Hepatocyte (in vitro differentiated cells): ENCODE measurements at regions not wholly inside any gene's neighbourhood (a gene's known extent, or its start where the extent isn't known, plus 50 kb on each side); places are given as distances from the start of the nearest gene placed in this dataset.

Source experiments
- DNase-seq: peaks from one replicate; pipeline ENCODE4 v3.0.0-alpha.2; 2016; ENCODE audit warnings: low spot score
- H2AFZ ChIP-seq: fragments of 200-600 bp; sonication (generic); 2 replicates; pipeline ENCODE4 v1.6.0; 2016; ENCODE audit warnings: antibody characterized with exemption, mild to moderate bottlenecking
- H3K27ac ChIP-seq: fragments of 200-600 bp; sonication (generic); 2 replicates; pipeline ENCODE4 v1.5.1; 2016; ENCODE audit warnings: mild to moderate bottlenecking
- H3K27me3 ChIP-seq: fragments of 200-600 bp; sonication (generic); 2 replicates; pipeline ENCODE4 v1.6.1; 2016
- H3K36me3 ChIP-seq: fragments of 200-600 bp; sonication (generic); replicated peaks from 2 replicates; pipeline ENCODE4 v1.5.1; 2016; ENCODE audit warnings: low read depth; ENCODE audit not compliant: insufficient read depth
- H3K4me1 ChIP-seq: fragments of 200-600 bp; sonication (generic); 2 replicates; pipeline ENCODE4 v1.5.1; 2016; ENCODE audit warnings: mild to moderate bottlenecking, moderate library complexity; ENCODE audit not compliant: insufficient read depth
- H3K4me2 ChIP-seq: fragments of 200-600 bp; sonication (generic); 2 replicates; pipeline ENCODE4 v1.6.0; 2016
- H3K4me3 ChIP-seq: fragments of 200-600 bp; sonication (generic); 2 replicates; pipeline ENCODE4 v1.5.1; 2016; ENCODE audit warnings: mild to moderate bottlenecking
- H3K79me2 ChIP-seq: fragments of 200-600 bp; sonication (generic); 2 replicates; pipeline ENCODE4 v1.6.0; 2017; ENCODE audit warnings: mild to moderate bottlenecking
- H3K9me2 ChIP-seq: fragments of 200-600 bp; sonication (generic); replicated peaks from 2 replicates; pipeline ENCODE4 v1.6.0; 2017; ENCODE audit warnings: mild to moderate bottlenecking; ENCODE audit not compliant: insufficient read depth
- H3K9me3 ChIP-seq: fragments of 200-600 bp; sonication (generic); 2 replicates; pipeline ENCODE4 v1.5.1; 2016; ENCODE audit warnings: low read depth, mild to moderate bottlenecking
- H4K20me1 ChIP-seq: fragments of 200-600 bp; sonication (generic); 2 replicates; pipeline ENCODE4 v1.6.0; 2016; ENCODE audit warnings: mild to moderate bottlenecking; ENCODE audit not compliant: insufficient read depth, poor library complexity, severe bottlenecking
- EZH2 ChIP-seq: fragments of 200-600 bp; sonication (generic); IDR thresholded peaks from 2 replicates; pipeline ENCODE4 v1.6.1; 2016; ENCODE audit warnings: antibody characterized with exemption, mild to moderate bottlenecking, borderline replicate concordance
- EZH2phosphoT487 ChIP-seq: fragments of 200-600 bp; sonication (generic); IDR thresholded peaks from one replicate; pipeline ENCODE4 v1.6.1; 2018; ENCODE audit warnings: antibody characterized with exemption, mild to moderate bottlenecking, low read depth, moderate library complexity; ENCODE audit not compliant: unreplicated experiment, severe bottlenecking
- WGBS: methylation state at CpG from one replicate; pipeline ENCODE4 v1.1.6; 2016; ENCODE audit warnings: low lambda C conversion rate; ENCODE audit errors: missing lambda C conversion rate; 5-methylcytosine and 5-hydroxymethylcytosine counted together
- TF ChIP-seq, protein P1 (sequence below): fragments of 200-600 bp; sonication (generic); IDR thresholded peaks from 2 replicates; pipeline ENCODE4 v1.5.1; 2016; ENCODE audit warnings: antibody characterized with exemption, mild to moderate bottlenecking; ENCODE audit not compliant: poor library complexity

DNA sequence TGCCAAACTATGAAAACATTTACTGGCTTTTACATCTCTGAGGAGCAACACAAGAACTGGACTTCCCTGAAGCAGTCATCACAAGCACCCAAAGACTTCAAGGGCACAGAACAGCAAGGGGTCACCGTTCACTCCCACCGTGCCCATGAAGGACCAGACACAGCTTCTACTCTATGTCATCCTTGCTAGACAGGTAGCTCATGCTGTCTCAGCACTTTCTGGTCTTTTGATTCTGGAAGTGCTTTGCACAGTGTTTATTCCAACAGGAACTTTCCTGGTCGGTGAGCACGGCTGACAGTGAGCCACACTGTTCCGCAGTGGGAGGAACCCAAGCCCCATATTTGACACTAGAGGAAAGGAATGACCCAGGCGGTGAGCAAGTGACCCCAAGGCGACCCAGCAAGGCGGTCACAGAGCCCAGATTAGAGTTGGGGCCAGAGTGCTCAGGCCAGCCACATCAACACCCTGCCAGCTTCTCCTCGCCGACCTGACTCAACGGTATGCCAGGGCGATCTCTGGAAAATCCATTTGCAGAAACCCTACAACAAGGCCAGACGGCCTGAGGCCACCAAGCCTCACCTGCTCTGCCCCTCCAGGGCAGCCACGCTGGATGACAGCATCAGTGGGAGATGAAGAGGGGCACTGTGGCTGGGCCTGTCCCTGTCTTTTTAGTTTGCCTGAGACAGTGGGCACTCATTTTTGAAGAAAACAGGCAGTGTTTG is 318.6 kb downstream of the TCERG1L start:
- H3K4me1 ChIP-seq, result no peaks in the 10 kb centered on the region
- no peak overlapping the region for H2AFZ ChIP-seq
- no peaks in the 10 kb centered on the region for H3K79me2 ChIP-seq
- H3K9me3 ChIP-seq, result no peaks in the 10 kb centered on the region
- no peak overlapping the region for H3K4me3 ChIP-seq
- 92% methylated on average over 14 of the region's 14 CpGs for WGBS
- no peaks in the 10 kb centered on the region for H3K9me2 ChIP-seq
- H4K20me1 ChIP-seq, result no peaks in the 10 kb centered on the region
- TF ChIP-seq EZH2 (no peak), EZH2phosphoT487 (no peak)
- TF ChIP-seq, protein P1, sequence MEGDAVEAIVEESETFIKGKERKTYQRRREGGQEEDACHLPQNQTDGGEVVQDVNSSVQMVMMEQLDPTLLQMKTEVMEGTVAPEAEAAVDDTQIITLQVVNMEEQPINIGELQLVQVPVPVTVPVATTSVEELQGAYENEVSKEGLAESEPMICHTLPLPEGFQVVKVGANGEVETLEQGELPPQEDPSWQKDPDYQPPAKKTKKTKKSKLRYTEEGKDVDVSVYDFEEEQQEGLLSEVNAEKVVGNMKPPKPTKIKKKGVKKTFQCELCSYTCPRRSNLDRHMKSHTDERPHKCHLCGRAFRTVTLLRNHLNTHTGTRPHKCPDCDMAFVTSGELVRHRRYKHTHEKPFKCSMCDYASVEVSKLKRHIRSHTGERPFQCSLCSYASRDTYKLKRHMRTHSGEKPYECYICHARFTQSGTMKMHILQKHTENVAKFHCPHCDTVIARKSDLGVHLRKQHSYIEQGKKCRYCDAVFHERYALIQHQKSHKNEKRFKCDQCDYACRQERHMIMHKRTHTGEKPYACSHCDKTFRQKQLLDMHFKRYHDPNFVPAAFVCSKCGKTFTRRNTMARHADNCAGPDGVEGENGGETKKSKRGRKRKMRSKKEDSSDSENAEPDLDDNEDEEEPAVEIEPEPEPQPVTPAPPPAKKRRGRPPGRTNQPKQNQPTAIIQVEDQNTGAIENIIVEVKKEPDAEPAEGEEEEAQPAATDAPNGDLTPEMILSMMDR, result no peak
- H3K27ac ChIP-seq, result no peak overlapping the region
- no peaks in the 10 kb centered on the region for H3K27me3 ChIP-seq
- no peak for DNase-seq
- no peak overlapping the region for H3K4me2 ChIP-seq
- H3K36me3 ChIP-seq, result no peaks in the 10 kb centered on the region

DNA sequence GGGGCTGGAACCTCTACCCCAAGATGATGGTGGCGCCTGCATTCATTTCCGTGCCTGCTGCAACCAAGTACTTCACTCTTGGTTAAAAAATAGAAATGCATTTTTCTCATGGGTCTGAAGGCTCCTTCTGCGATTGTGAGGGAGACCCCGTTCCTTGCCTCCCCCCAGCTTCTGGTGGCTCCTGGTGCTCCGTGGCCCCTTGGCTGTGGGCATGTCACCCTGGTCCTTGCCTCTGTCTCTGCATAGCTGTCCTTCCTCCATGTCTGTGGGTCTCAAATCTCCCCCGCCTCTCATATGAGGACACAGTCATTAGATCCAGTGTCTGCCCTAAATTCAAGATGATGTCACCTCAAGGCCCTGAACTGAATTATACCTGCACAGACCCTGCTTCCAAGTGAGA is 317.9 kb downstream of the TCERG1L start:
- Histone ChIP-seq H3K9me2 (no peaks in the 10 kb centered on the region), H3K27ac (no peak overlapping the region), H2AFZ (no peak overlapping the region), H3K9me3 (no peaks in the 10 kb centered on the region), H3K79me2 (no peaks in the 10 kb centered on the region), H3K4me3 (no peak overlapping the region), H3K4me2 (no peak overlapping the region), H3K4me1 (no peaks in the 10 kb centered on the region), H3K36me3 (no peaks in the 10 kb centered on the region), H4K20me1 (no peaks in the 10 kb centered on the region), H3K27me3 (no peaks in the 10 kb centered on the region)
- WGBS, result 90% methylated on average over 6 of the region's 6 CpGs
- no peak for TF ChIP-seq EZH2
- TF ChIP-seq EZH2phosphoT487, result no peak
- TF ChIP-seq, protein P1, result no peak
- DNase-seq, result no peak

DNA sequence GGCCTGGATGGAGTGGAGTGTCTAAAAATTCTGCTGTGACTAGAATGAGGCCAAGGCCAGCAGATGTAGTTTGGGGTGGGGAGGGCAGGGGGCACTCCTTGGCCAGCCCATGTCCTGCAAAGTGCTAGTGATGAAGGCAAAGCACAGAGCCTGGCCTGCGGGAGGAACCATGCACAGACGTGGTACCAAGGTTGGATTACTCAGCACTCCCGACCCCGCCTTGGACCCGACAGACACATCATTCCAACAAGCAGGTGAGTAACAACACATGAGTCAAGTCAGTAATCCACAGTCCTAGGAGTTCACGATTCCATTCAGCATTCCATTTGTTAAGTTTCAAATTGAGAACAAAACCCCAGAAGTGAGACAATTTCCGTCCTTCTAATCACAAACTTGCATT is 317.3 kb downstream of the TCERG1L start:
- Histone ChIP-seq H3K4me2 (no peak overlapping the region), H3K79me2 (no peaks in the 10 kb centered on the region), H2AFZ (no peak overlapping the region), H3K36me3 (no peaks in the 10 kb centered on the region), H3K9me2 (no peaks in the 10 kb centered on the region), H3K4me1 (no peaks in the 10 kb centered on the region), H3K27me3 (no peaks in the 10 kb centered on the region), H4K20me1 (no peaks in the 10 kb centered on the region), H3K27ac (no peak overlapping the region), H3K9me3 (no peaks in the 10 kb centered on the region), H3K4me3 (no peak overlapping the region)
- no peak for DNase-seq
- 89% methylated on average over 7 of the region's 7 CpGs for WGBS
- TF ChIP-seq EZH2 (no peak), EZH2phosphoT487 (no peak)
- TF ChIP-seq, protein P1, result no peak

DNA sequence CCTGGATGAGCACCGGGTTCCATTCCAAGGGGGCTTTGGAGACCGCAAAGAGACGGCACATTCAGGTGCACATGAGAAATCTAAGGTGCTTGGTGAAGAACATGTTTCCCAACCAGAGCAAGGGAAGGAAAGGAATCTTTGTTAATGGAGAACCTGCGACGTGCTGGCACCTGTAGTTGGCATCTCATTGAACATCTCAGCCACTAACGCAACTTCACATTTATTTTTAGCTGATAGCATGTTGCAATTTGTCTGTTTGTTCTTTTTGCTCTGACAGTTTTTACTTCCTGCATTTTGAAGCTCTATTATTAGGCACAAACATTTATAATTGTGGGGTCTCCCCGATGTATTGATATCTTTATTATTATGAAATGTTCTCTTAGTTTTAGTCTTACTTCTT is 316.7 kb downstream of the TCERG1L start:
- Histone ChIP-seq H3K4me2 (no peak overlapping the region), H2AFZ (no peak overlapping the region), H3K36me3 (no peaks in the 10 kb centered on the region), H3K79me2 (no peaks in the 10 kb centered on the region), H3K4me3 (no peak overlapping the region), H3K27me3 (no peaks in the 10 kb centered on the region), H3K9me3 (no peaks in the 10 kb centered on the region), H3K9me2 (no peaks in the 10 kb centered on the region), H4K20me1 (no peaks in the 10 kb centered on the region), H3K4me1 (no peaks in the 10 kb centered on the region), H3K27ac (no peak overlapping the region)
- 88% methylated on average over 7 of the region's 7 CpGs for WGBS
- DNase-seq, result no peak
- no peak for TF ChIP-seq EZH2
- TF ChIP-seq EZH2phosphoT487, result no peak
- TF ChIP-seq, protein P1, result no peak
